HG03571 (cell line): ENCODE measurements at regions not wholly inside any gene's neighbourhood (a gene's known extent, or its start where the extent isn't known, plus 50 kb on each side); places are given as distances from the start of the nearest gene placed in this dataset.

ENCODE experiments used
- ATAC-seq: cut with Tn5 transposase; IDR thresholded peaks from one replicate; pipeline ENCODE4 v1.9.1; 2021; ENCODE audit not compliant: unreplicated experiment

GRCh38 chr18:41269294-41269693 is 685.7 kb upstream of the PIK3C3 start:
- no peak for ATAC-seq

GRCh38 chr18:41268271-41268670 is 686.8 kb upstream of the PIK3C3 start:
- no peak for ATAC-seq

GRCh38 chr18:41266616-41267015 is 688.4 kb upstream of the PIK3C3 start:
- no peak for ATAC-seq

GRCh38 chr18:41266204-41266603 is 688.8 kb upstream of the PIK3C3 start:
- no peak for ATAC-seq

GRCh38 chr18:41265047-41265446 is 690.0 kb upstream of the PIK3C3 start:
- ATAC-seq: no peak

GRCh38 chr18:41263956-41264355 is 691.1 kb upstream of the PIK3C3 start:
- no peak for ATAC-seq

GRCh38 chr18:41262688-41263087 is 692.3 kb upstream of the PIK3C3 start:
- no peak for ATAC-seq

GRCh38 chr18:41244591-41245037 is 710.4 kb upstream of the PIK3C3 start:
- no peak for ATAC-seq

- no peak for ATAC-seq
Measured at GRCh38 chr18:41237317-41237716, 717.7 kb upstream of the PIK3C3 start.

GRCh38 chr18:41231681-41232080 is 723.4 kb upstream of the PIK3C3 start:
- ATAC-seq: no peak

GRCh38 chr18:41227993-41228392 is 727.0 kb upstream of the PIK3C3 start:
- no peak for ATAC-seq

- no peak for ATAC-seq
Measured at GRCh38 chr18:41226911-41227310, 728.1 kb upstream of the PIK3C3 start.

- no peak for ATAC-seq
Measured at GRCh38 chr18:41226186-41226585, 728.8 kb upstream of the PIK3C3 start.

GRCh38 chr18:41216341-41217003 is 738.6 kb upstream of the PIK3C3 start:
- ATAC-seq: no peak

- no peak for ATAC-seq
Measured at GRCh38 chr18:41207706-41208105, 747.3 kb upstream of the PIK3C3 start.

GRCh38 chr18:41206341-41206830 is 748.6 kb upstream of the PIK3C3 start:
- no peak for ATAC-seq

GRCh38 chr18:41199212-41199611 is 755.8 kb upstream of the PIK3C3 start:
- ATAC-seq: no peak

GRCh38 chr18:41197967-41198366 is 757.1 kb upstream of the PIK3C3 start:
- no peak for ATAC-seq

- ATAC-seq: no peak
Measured at GRCh38 chr18:41170346-41170745, 784.7 kb upstream of the PIK3C3 start.

GRCh38 chr18:41165625-41166024 is 789.4 kb upstream of the PIK3C3 start:
- no peak for ATAC-seq

GRCh38 chr18:41162781-41163180 is 792.3 kb upstream of the PIK3C3 start:
- ATAC-seq: no peak

- ATAC-seq: no peak
Measured at GRCh38 chr18:41162191-41162590, 792.8 kb upstream of the PIK3C3 start.
